H1 (cell line): ENCODE measurements at regions not wholly inside any gene's neighbourhood (a gene's known extent, or its start where the extent isn't known, plus 50 kb on each side); places are given as distances from the start of the nearest gene placed in this dataset.

Experiments used
- CHD2 ChIP-seq: IDR thresholded peaks from 2 replicates; pipeline ENCODE4 v1.6.1; 2012; ENCODE audit warnings: low read length, improper control_type of control experiment
- EGR1 ChIP-seq: IDR thresholded peaks from 2 replicates; pipeline ENCODE4 v1.6.1; 2011; ENCODE audit warnings: low read depth, low read length, borderline replicate concordance
- TF ChIP-seq, protein P1 (sequence below): IDR thresholded peaks from 2 replicates; pipeline ENCODE4 v1.6.1; 2012; ENCODE audit warnings: low read length, inconsistent platforms

- TF ChIP-seq, protein P1, sequence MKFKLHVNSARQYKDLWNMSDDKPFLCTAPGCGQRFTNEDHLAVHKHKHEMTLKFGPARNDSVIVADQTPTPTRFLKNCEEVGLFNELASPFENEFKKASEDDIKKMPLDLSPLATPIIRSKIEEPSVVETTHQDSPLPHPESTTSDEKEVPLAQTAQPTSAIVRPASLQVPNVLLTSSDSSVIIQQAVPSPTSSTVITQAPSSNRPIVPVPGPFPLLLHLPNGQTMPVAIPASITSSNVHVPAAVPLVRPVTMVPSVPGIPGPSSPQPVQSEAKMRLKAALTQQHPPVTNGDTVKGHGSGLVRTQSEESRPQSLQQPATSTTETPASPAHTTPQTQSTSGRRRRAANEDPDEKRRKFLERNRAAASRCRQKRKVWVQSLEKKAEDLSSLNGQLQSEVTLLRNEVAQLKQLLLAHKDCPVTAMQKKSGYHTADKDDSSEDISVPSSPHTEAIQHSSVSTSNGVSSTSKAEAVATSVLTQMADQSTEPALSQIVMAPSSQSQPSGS: no peak
- TF ChIP-seq CHD2 (no peak), EGR1 (no peak)
These were observed 599.3 kb upstream of the KLF4 start (continued) for GRCh38 chr9:108088916-108089315.
